Fibroblast of lung (primary cell): ENCODE measurements at regions not wholly inside any gene's neighbourhood (a gene's known extent, or its start where the extent isn't known, plus 50 kb on each side); places are given as distances from the start of the nearest gene placed in this dataset.

Experiments used
- DNase-seq, 2 donors: peaks; one replicate each; pipeline versions ENCODE4 v3.0.0 to v3.0.0-alpha.2; 2010; ENCODE audit warnings: low read depth in 2 of 2
- H2AFZ ChIP-seq: 2 replicates; pipeline ENCODE4 v1.5.1; 2012; ENCODE audit warnings: low read length, control low read depth, inconsistent platforms
- H3K27ac ChIP-seq: 2 replicates; pipeline ENCODE4 v1.5.1; 2011; ENCODE audit warnings: low read length, control low read depth; ENCODE audit not compliant: insufficient read depth
- H3K27me3 ChIP-seq: 2 replicates; pipeline ENCODE4 v1.5.1; 2011; ENCODE audit warnings: mild to moderate bottlenecking, low read length; ENCODE audit not compliant: control insufficient read depth, insufficient read depth
- H3K36me3 ChIP-seq: 2 replicates; pipeline ENCODE4 v1.5.1; 2011; ENCODE audit warnings: low read length; ENCODE audit not compliant: control insufficient read depth, insufficient read depth
- H3K4me1 ChIP-seq: 2 replicates; pipeline ENCODE4 v1.5.1; 2011; ENCODE audit warnings: low read length; ENCODE audit not compliant: control insufficient read depth, insufficient read depth; ENCODE audit errors: extremely low read depth
- H3K4me2 ChIP-seq: 2 replicates; pipeline ENCODE4 v1.5.1; 2011; ENCODE audit warnings: low read length, control low read depth; ENCODE audit not compliant: insufficient read depth; ENCODE audit errors: extremely low read depth
- H3K4me3 ChIP-seq, 4 experiments: fragments of 200-600 bp in 1 of 4; sonication (generic) in 1 of 4; replicated peaks in 1 of 4; 2 replicates each; pipeline ENCODE4 v1.5.1; 2011 to 2016; ENCODE audit warnings: low read length in 4 of 4, low read depth in 3 of 4, mild to moderate bottlenecking in 3 of 4, control low read depth in 2 of 4, inconsistent platforms in 1 of 4, mixed read lengths in 1 of 4; ENCODE audit not compliant: insufficient read depth in 1 of 4; ENCODE audit errors: control extremely low read depth in 1 of 4
- H3K79me2 ChIP-seq: 2 replicates; pipeline ENCODE4 v1.5.1; 2012; ENCODE audit warnings: mild to moderate bottlenecking, low read length, inconsistent platforms; ENCODE audit not compliant: control insufficient read depth, insufficient read depth
- H3K9ac ChIP-seq: 2 replicates; pipeline ENCODE4 v1.5.1; 2011; ENCODE audit warnings: mild to moderate bottlenecking, low read length, control low read depth; ENCODE audit not compliant: insufficient read depth
- H3K9me3 ChIP-seq: 2 replicates; pipeline ENCODE4 v1.5.1; 2012; ENCODE audit warnings: low read depth, low read length; ENCODE audit not compliant: control insufficient read depth, insufficient read depth
- H4K20me1 ChIP-seq: 2 replicates; pipeline ENCODE4 v1.5.1; 2011; ENCODE audit warnings: low read length; ENCODE audit not compliant: control insufficient read depth, insufficient read depth; ENCODE audit errors: extremely low read depth
- CTCF ChIP-seq, 2 donors: IDR thresholded peaks in 1 of 2; conservative IDR thresholded peaks in 1 of 2; 1 replicate in 1 of 2; 2 replicates in 1 of 2; pipeline ENCODE4 v1.5.1; 2011 to 2012; ENCODE audit warnings: low read length in 2 of 2, control low read depth in 1 of 2, inconsistent platforms in 1 of 2, low read depth in 1 of 2, mild to moderate bottlenecking in 1 of 2
- EZH2 ChIP-seq: IDR thresholded peaks from 2 replicates; pipeline ENCODE4 v1.5.1; 2012; ENCODE audit warnings: low read length, control low read depth, mild to moderate bottlenecking; ENCODE audit errors: missing control alignments

- Histone ChIP-seq H2AFZ (no peak overlapping the region), H3K4me3 (no peak overlapping the region), H3K9ac (no peak overlapping the region), H4K20me1 (no peaks in the 10 kb centered on the region), H3K27me3 (no peaks in the 10 kb centered on the region), H3K36me3 (no peaks in the 10 kb centered on the region), H3K4me1 (no peaks in the 10 kb centered on the region), H3K27ac (no peak overlapping the region), H3K79me2 (no peaks in the 10 kb centered on the region), H3K4me2 (no peak overlapping the region), H3K9me3 (no peaks in the 10 kb centered on the region)
- DNase-seq: no peak
- TF ChIP-seq CTCF (conservative IDR thresholded peaks at IDR 0.05 in 1 of 2, IDR thresholded peaks at IDR 0.05 in 1 of 2; ENCODE audit: low read depth in 1 of 2, low read length in 2 of 2) (no peak), EZH2 (no peak)
These were observed 209.9 kb upstream of the VSTM2A start for GRCh38 chr7:54332301-54332700.

GRCh38 chr7:54333952-54334351, 208.2 kb upstream of the VSTM2A start:
- no peak overlapping the region for H3K27ac ChIP-seq
- DNase-seq: no peak
- no peak overlapping the region for H2AFZ ChIP-seq
- no peaks in the 10 kb centered on the region for H3K4me1 ChIP-seq
- H3K79me2 ChIP-seq: no peaks in the 10 kb centered on the region
- H3K4me2 ChIP-seq: no peak overlapping the region
- TF ChIP-seq EZH2: no peak
- TF ChIP-seq CTCF (conservative IDR thresholded peaks at IDR 0.05 in 1 of 2, IDR thresholded peaks at IDR 0.05 in 1 of 2; ENCODE audit: low read depth in 1 of 2, low read length in 2 of 2): no peak
- no peaks in the 10 kb centered on the region for H3K27me3 ChIP-seq
- H3K9me3 ChIP-seq: no peaks in the 10 kb centered on the region
- H3K4me3 ChIP-seq: no peak overlapping the region
- no peak overlapping the region for H3K9ac ChIP-seq
- no peaks in the 10 kb centered on the region for H3K36me3 ChIP-seq
- H4K20me1 ChIP-seq: no peaks in the 10 kb centered on the region

- no peaks in the 10 kb centered on the region for H3K79me2 ChIP-seq
- no peak overlapping the region for H3K27ac ChIP-seq
- no peaks in the 10 kb centered on the region for H3K4me1 ChIP-seq
- no peak for DNase-seq
- H4K20me1 ChIP-seq: no peaks in the 10 kb centered on the region
- TF ChIP-seq EZH2 (no peak), CTCF (conservative IDR thresholded peaks at IDR 0.05 in 1 of 2, IDR thresholded peaks at IDR 0.05 in 1 of 2; ENCODE audit: low read depth in 1 of 2, low read length in 2 of 2) (no peak)
- H2AFZ ChIP-seq: no peak overlapping the region
- H3K9me3 ChIP-seq: no peaks in the 10 kb centered on the region
- H3K4me3 ChIP-seq: no peak overlapping the region
- no peak overlapping the region for H3K9ac ChIP-seq
- no peaks in the 10 kb centered on the region for H3K27me3 ChIP-seq
- H3K36me3 ChIP-seq: no peaks in the 10 kb centered on the region
- no peak overlapping the region for H3K4me2 ChIP-seq
These were observed 205.4 kb upstream of the VSTM2A start for GRCh38 chr7:54336800-54337199.
